BJ (cell line): ENCODE measurements at regions not wholly inside any gene's neighbourhood (a gene's known extent, or its start where the extent isn't known, plus 50 kb on each side); places are given as distances from the start of the nearest gene placed in this dataset.

Experiments used
- CTCF ChIA-PET: fragments of 350-600 bp; formaldehyde crosslinking; extraction: SDS; loops from one replicate; lab custom pipeline; 2021; ENCODE audit warnings: antibody characterized with exemption, inconsistent platforms; lab: Yijun Ruan, JAX
- POLR2A ChIA-PET: fragments of 300-600 bp; sonication (Branson Sonifier 250); formaldehyde crosslinking; extraction: SDS; loops from one replicate; lab custom pipeline; 2021; ENCODE audit warnings: antibody characterized with exemption; lab: Charles Lee
- DNase-seq: peaks from one replicate; pipeline ENCODE4 v3.0.0-alpha.2; 2011; ENCODE audit warnings: low read depth
- H3K27me3 ChIP-seq: 2 replicates; pipeline ENCODE4 v1.6.0; 2011; ENCODE audit warnings: low read length; ENCODE audit not compliant: control insufficient read depth, insufficient read depth
- H3K36me3 ChIP-seq: 2 replicates; pipeline ENCODE4 v1.5.1; 2011; ENCODE audit warnings: low read length; ENCODE audit not compliant: control insufficient read depth, insufficient read depth
- H3K4me3 ChIP-seq: 2 replicates; pipeline ENCODE4 v1.5.1; 2011; ENCODE audit warnings: low read depth, mild to moderate bottlenecking, control low read depth, low read length
- TF ChIP-seq, protein P1 (sequence below): IDR thresholded peaks from 2 replicates; pipeline ENCODE4 v1.5.1; 2011; ENCODE audit warnings: low read depth, mild to moderate bottlenecking, control low read depth, inconsistent platforms, low read length, moderate library complexity; ENCODE audit not compliant: insufficient read depth

DNA sequence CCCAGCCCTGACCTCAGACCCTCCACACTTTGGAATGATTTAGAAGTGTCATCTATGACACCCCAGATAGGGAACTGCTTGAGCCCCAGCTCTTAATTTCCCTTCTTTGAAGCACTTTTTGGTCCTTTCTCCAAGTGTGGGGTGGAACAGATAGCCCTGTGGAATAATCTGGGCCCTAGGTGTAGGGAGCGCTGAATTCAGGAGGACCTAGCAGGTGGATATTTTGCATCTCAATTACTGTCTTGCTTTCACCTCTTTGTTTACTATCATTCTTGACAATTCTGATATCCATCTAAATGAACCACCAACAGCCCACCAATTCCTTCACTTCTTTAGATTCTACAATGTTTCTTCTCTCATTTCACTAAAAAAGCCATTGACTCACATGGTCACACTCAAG lies 850.4 kb downstream of the KCNJ2 start:
- TF ChIP-seq, protein P1, sequence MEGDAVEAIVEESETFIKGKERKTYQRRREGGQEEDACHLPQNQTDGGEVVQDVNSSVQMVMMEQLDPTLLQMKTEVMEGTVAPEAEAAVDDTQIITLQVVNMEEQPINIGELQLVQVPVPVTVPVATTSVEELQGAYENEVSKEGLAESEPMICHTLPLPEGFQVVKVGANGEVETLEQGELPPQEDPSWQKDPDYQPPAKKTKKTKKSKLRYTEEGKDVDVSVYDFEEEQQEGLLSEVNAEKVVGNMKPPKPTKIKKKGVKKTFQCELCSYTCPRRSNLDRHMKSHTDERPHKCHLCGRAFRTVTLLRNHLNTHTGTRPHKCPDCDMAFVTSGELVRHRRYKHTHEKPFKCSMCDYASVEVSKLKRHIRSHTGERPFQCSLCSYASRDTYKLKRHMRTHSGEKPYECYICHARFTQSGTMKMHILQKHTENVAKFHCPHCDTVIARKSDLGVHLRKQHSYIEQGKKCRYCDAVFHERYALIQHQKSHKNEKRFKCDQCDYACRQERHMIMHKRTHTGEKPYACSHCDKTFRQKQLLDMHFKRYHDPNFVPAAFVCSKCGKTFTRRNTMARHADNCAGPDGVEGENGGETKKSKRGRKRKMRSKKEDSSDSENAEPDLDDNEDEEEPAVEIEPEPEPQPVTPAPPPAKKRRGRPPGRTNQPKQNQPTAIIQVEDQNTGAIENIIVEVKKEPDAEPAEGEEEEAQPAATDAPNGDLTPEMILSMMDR: no peak
- CTCF ChIA-PET: no interaction called here
- Histone ChIP-seq H3K27me3 (no peaks in the 10 kb centered on the region), H3K36me3 (no peaks in the 10 kb centered on the region), H3K4me3 (no peak overlapping the region)
- DNase-seq: no peak
- POLR2A ChIA-PET: no interaction called here

DNA sequence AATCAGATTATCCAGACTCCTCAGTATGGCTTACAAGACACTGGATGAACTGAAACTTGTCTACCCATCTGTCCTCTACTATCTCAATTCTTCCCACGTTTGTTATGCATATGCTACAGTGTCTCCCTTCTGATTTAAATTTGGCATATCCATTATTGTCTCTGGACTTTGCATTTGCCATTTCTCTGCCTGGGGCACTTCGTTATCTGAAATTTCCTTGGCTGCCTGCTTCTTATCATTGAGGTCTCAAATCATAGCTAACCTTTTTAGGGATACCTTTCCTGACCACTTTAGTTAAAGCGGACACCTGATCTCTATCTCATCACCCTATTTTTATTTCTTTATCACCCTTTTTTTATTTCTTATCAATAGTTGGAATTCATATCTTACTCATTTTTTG lies 853.4 kb downstream of the KCNJ2 start:
- no peak for DNase-seq
- CTCF ChIA-PET: interaction anchor here (0.6 kb wide), 1 partner anchor 1096 kb away, joined by 3 read pairs; no protein-coding TSS in a partner anchor
- H3K4me3 ChIP-seq: no peak overlapping the region
- POLR2A ChIA-PET: no interaction called here
- H3K27me3 ChIP-seq: no peaks in the 10 kb centered on the region
- no peaks in the 10 kb centered on the region for H3K36me3 ChIP-seq
- TF ChIP-seq, protein P1: no peak

DNA sequence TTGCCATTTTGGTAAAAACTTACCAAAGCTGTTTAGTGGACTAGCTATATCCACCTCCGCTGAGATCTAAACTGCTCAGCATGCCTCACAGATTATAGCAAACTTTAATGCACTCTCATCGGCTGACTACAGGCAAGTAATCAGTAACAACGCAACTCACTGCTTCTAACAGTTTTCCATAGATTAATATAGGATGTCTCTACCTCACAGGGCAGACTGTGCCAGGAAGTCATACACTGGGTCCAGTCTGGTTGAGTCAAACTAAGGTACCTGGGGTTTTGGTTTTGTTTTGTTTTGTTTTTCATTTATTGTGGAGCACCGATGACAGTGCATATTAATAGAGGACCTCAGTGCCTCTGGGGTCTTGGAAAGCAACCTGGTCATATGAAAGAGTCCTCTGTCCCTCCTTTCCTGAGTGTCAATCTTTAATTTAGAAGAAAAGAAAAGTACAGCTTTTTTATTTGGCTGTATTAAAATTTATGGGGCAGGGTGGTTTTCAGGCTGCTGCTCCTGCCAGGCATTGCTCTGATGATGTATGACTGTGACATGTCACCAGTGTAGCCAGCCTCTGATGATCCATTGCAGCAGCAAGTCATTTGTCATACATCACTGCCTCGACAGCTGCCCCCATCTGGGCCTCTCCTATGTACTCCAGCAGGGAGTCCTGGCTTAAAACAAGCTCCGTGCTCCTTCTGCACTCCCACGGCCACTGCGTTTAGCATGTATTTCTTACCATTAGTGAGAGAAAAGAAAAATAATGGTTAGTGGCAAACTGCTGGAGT lies 854.1 kb downstream of the KCNJ2 start:
- DNase-seq: no peak
- POLR2A ChIA-PET: no interaction called here
- Histone ChIP-seq H3K36me3 (no peaks in the 10 kb centered on the region), H3K4me3 (no peak overlapping the region), H3K27me3 (no peaks in the 10 kb centered on the region)
- CTCF ChIA-PET: interaction anchor here (0.6 kb wide), 1 partner anchor 1096 kb away, joined by 3 read pairs; no protein-coding TSS in a partner anchor
- TF ChIP-seq, protein P1: no peak

DNA sequence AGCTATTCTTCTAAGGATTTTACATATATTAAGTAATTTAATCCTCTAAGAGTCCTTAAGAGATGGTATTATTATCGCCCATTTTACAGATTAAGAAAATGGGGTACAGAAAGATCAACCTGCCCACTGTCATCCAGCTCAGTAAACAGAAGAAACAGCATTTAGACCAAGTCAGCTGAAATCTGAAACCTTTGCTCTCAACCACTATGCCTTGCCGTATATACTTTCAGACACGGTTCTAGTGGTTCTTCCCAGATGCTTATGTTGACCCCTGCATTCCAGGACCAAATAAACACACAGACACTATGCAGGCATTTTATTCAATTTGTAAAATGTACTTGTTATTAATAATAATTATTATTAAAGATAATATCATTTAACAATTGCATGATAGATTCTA lies 854.8 kb downstream of the KCNJ2 start:
- H3K36me3 ChIP-seq: no peaks in the 10 kb centered on the region
- POLR2A ChIA-PET: no interaction called here

DNA sequence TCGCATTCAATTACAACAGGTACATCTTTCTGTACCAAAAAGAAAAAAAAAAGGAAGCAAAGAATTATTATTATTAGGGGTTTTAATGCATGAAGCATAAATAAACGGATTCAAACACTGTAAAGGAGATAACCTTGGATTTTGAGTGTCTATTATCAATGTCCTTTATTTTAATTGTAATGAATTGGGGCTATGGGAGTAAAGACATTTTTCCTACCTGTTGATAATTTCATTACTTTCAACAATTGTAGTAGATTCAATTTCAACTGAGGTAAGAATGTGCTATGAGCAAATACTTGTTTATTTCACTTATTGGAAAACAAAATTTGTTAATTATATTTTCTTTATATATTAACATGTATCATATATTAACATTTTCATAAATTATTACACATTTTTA lies 855.6 kb downstream of the KCNJ2 start:
- CTCF ChIA-PET: no interaction called here
- TF ChIP-seq, protein P1: no peak
- no peak overlapping the region for H3K4me3 ChIP-seq
- POLR2A ChIA-PET: no interaction called here
- no peak for DNase-seq
- no peaks in the 10 kb centered on the region for H3K27me3 ChIP-seq
- H3K36me3 ChIP-seq: no peaks in the 10 kb centered on the region

More for the DNA sequence above, 854.8 kb downstream of the KCNJ2 start:
- TF ChIP-seq, protein P1: no peak
- DNase-seq: no peak
- CTCF ChIA-PET: no interaction called here
- H3K4me3 ChIP-seq: no peak overlapping the region
- no peaks in the 10 kb centered on the region for H3K27me3 ChIP-seq
